Vagina (tissue), 2 donors: ENCODE measurements at regions not wholly inside any gene's neighbourhood (a gene's known extent, or its start where the extent isn't known, plus 50 kb on each side); places are given as distances from the start of the nearest gene placed in this dataset.

Experiments
- CTCF ChIP-seq, 3 experiments: fragments of 450-650 bp in 2 of 3; fragments of 200-600 bp in 1 of 3; sonication (generic) in 1 of 3; IDR thresholded peaks; one replicate each; pipeline ENCODE4 v1.5.1; 2017 to 2019; ENCODE audit warnings: antibody characterized with exemption in 3 of 3, mild to moderate bottlenecking in 2 of 3, moderate library complexity in 2 of 3
- POLR2A ChIP-seq, 2 donors: fragments of 450-650 bp; IDR thresholded peaks; one replicate each; pipeline ENCODE4 v1.6.1; 2017; ENCODE audit warnings: antibody characterized with exemption in 2 of 2, mild to moderate bottlenecking in 2 of 2, moderate library complexity in 2 of 2

GRCh38 chr5:167797933-167798332 is 493.5 kb upstream of the WWC1 start:
- TF ChIP-seq CTCF (IDR thresholded peaks at IDR 0.05) (no peak), POLR2A (IDR thresholded peaks at IDR 0.05) (no peak)
